ENCODE measurements at regions not wholly inside any gene's neighbourhood (a gene's known extent, or its start where the extent isn't known, plus 50 kb on each side); places are given as distances from the start of the nearest gene placed in this dataset. TPM values are rescaled to one million over a fixed set of nuclear protein-coding genes. Genes with fewer than 3 reads are reported as not detected.
A peak's percentile ranks its signal among the peaks of the same experiment; 100 is the strongest.

GRCh38 chr14:106879241-106879640, 1352.9 kb downstream of the TMEM121 start:
- H3K27me3 ChIP-seq (ENCODE audit: insufficient read depth, poor library complexity, severe bottlenecking) = no peaks in the 10 kb centered on the region
- no peak overlapping the region for H3K4me3 ChIP-seq (replicated peaks; ENCODE audit: insufficient read depth, low read length)
- no peak overlapping the region for H3K27ac ChIP-seq (replicated peaks)
- DNase-seq (ENCODE audit: low read depth in 1 of 2, low spot score in 1 of 2) = peak; percentile 57 to 88
- no peak for TF ChIP-seq POLR2AphosphoS5 (IDR thresholded peaks at IDR 0.05; ENCODE audit: low read depth)
- TF ChIP-seq CTCF (IDR thresholded peaks at IDR 0.05; ENCODE audit: insufficient read depth, low read length) = peak; percentile 94
- no peak for TF ChIP-seq SPI1 (IDR thresholded peaks at IDR 0.05; ENCODE audit: borderline replicate concordance, low read depth)
- TF ChIP-seq REST (IDR thresholded peaks at IDR 0.05; ENCODE audit: insufficient replicate concordance, low read depth) = no peak
- TF ChIP-seq GABPA (IDR thresholded peaks at IDR 0.05; ENCODE audit: low read depth) = no peak

- DNase-seq (ENCODE audit: low read depth in 1 of 2, low spot score in 1 of 2) = peak in 1 of 2 experiments; percentile 45
- TF ChIP-seq GABPA (IDR thresholded peaks at IDR 0.05; ENCODE audit: low read depth) = no peak
- no peak for TF ChIP-seq SPI1 (IDR thresholded peaks at IDR 0.05; ENCODE audit: borderline replicate concordance, low read depth)
- TF ChIP-seq REST (IDR thresholded peaks at IDR 0.05; ENCODE audit: insufficient replicate concordance, low read depth) = no peak
- peak; percentile 0 for TF ChIP-seq CTCF (IDR thresholded peaks at IDR 0.05; ENCODE audit: insufficient read depth, low read length)
- no peak for TF ChIP-seq POLR2AphosphoS5 (IDR thresholded peaks at IDR 0.05; ENCODE audit: low read depth)
- Histone ChIP-seq H3K4me3 (replicated peaks; ENCODE audit: insufficient read depth, low read length) (no peak overlapping the region), H3K27ac (replicated peaks) (no peak overlapping the region), H3K27me3 (ENCODE audit: insufficient read depth, poor library complexity, severe bottlenecking) (no peaks in the 10 kb centered on the region)
Observed at GRCh38 chr14:106883218-106883692, 1356.9 kb downstream of the TMEM121 start.

Small RNAs in the stretch of these regions (microRNA-seq; reads per million reads assigned to microRNA genes)
- not detected for gene MIR4507
- gene MIR4537 = not detected
- not detected for gene MIR4538
- gene MIR4539 = not detected
- not detected for gene MIR5195
- gene MIR8071-1 = not detected
- not detected for gene MIR8071-2
